WERI-Rb-1 (cell line): ENCODE measurements at regions not wholly inside any gene's neighbourhood (a gene's known extent, or its start where the extent isn't known, plus 50 kb on each side); places are given as distances from the start of the nearest gene placed in this dataset.

Experiments
- DNase-seq: peaks from one replicate; pipeline ENCODE4 v3.0.0-alpha.2; 2020
- H3K27ac ChIP-seq: fragments of 250-450 bp; sonication (Bioruptor Pico); 2 replicates; pipeline ENCODE4 v1.5.1; 2020; ENCODE audit warnings: mild to moderate bottlenecking, moderate library complexity
- H3K27me3 ChIP-seq: fragments of 250-450 bp; sonication (Bioruptor Pico); 2 replicates; pipeline ENCODE4 v1.5.1; 2021; ENCODE audit warnings: mild to moderate bottlenecking, low read depth, moderate library complexity; ENCODE audit not compliant: insufficient read depth, severe bottlenecking
- H3K36me3 ChIP-seq: fragments of 250-450 bp; sonication (Bioruptor Pico); 2 replicates; pipeline ENCODE4 v1.5.1; 2020; ENCODE audit warnings: mild to moderate bottlenecking, moderate library complexity
- H3K4me3 ChIP-seq: 2 replicates; pipeline ENCODE4 v1.5.1; 2011; ENCODE audit warnings: low read depth, mild to moderate bottlenecking, control low read depth, low read length
- H3K9me3 ChIP-seq: fragments of 250-450 bp; sonication (Bioruptor Pico); 2 replicates; pipeline ENCODE4 v1.5.1; 2021; ENCODE audit warnings: mild to moderate bottlenecking, moderate library complexity; ENCODE audit not compliant: severe bottlenecking
- TF ChIP-seq, protein P1 (sequence below): IDR thresholded peaks from 2 replicates; pipeline ENCODE4 v1.5.1; 2011; ENCODE audit warnings: low read depth, mild to moderate bottlenecking, control low read depth, inconsistent platforms, low read length

DNA sequence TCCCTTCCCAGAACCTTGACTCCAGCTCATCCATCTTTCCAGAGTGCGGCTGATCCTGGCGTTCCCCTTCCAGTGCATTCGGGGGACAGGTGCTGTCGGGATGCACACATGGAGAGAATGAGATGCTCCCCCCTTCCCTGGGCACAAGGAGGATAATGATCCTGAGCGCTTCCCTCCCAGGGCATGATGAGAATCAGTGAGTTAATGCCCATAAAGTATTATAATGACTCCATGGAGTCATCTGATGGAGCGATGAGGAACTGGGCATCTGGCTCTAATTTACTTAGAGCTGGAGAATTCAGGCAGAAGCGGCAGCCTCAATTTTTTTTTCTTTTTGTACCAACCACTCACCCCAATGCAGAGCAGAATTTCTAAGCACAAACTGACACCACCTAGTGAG, 79.6 kb upstream of the SKOR2 start:
- Histone ChIP-seq H3K36me3 (no peaks in the 10 kb centered on the region), H3K9me3 (no peaks in the 10 kb centered on the region), H3K4me3 (no peak overlapping the region), H3K27me3 (no peaks in the 10 kb centered on the region), H3K27ac (no peak overlapping the region)
- DNase-seq, result no peak
- TF ChIP-seq, protein P1, sequence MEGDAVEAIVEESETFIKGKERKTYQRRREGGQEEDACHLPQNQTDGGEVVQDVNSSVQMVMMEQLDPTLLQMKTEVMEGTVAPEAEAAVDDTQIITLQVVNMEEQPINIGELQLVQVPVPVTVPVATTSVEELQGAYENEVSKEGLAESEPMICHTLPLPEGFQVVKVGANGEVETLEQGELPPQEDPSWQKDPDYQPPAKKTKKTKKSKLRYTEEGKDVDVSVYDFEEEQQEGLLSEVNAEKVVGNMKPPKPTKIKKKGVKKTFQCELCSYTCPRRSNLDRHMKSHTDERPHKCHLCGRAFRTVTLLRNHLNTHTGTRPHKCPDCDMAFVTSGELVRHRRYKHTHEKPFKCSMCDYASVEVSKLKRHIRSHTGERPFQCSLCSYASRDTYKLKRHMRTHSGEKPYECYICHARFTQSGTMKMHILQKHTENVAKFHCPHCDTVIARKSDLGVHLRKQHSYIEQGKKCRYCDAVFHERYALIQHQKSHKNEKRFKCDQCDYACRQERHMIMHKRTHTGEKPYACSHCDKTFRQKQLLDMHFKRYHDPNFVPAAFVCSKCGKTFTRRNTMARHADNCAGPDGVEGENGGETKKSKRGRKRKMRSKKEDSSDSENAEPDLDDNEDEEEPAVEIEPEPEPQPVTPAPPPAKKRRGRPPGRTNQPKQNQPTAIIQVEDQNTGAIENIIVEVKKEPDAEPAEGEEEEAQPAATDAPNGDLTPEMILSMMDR, result no peak

DNA sequence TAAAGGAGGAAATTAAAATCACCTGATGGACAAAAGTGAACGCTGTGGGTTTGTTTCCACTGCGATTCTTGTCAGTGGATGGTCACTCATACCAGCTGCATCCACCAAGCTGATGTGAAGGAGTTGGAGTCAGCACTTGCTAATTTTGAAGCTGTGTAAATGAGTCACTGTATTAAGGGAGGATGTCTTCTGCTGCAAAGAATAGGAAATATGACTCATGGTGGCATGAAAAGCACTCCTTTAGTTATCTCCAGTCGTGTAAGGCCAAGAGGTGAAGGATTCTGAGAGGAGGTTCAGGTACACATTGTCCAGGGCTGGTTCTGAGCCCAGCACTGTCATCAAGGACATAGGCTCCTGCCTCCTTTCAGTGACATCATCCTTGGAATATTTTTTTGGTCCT, 71.7 kb upstream of the SKOR2 start:
- H3K27ac ChIP-seq, result no peak overlapping the region
- no peaks in the 10 kb centered on the region for H3K36me3 ChIP-seq
- no peak overlapping the region for H3K4me3 ChIP-seq
- H3K27me3 ChIP-seq, result no peaks in the 10 kb centered on the region
- TF ChIP-seq, protein P1, result no peak
- H3K9me3 ChIP-seq, result no peaks in the 10 kb centered on the region
- no peak for DNase-seq

DNA sequence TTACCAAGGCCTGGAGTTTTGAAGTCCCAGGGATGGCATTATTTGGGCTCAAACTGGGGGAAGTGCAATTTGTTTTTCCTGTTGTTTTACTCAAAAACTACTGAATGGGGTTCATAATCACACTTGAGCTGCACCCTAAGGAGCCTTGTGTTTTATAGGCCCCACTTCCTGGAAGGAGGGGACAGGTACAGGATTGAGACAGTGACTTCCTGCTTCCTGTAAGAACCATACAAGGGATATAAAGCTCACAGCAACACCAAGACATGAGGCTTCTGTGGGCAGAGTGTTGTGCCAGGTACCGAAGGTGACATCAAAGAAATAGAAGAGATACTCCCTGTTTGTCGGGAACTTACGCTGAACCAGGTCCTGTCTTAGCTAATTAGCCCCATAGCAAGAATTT, 70.4 kb upstream of the SKOR2 start:
- H3K4me3 ChIP-seq, result no peak overlapping the region
- no peak overlapping the region for H3K27ac ChIP-seq
- DNase-seq, result no peak
- no peaks in the 10 kb centered on the region for H3K27me3 ChIP-seq
- no peaks in the 10 kb centered on the region for H3K36me3 ChIP-seq
- no peaks in the 10 kb centered on the region for H3K9me3 ChIP-seq
- TF ChIP-seq, protein P1, result no peak

DNA sequence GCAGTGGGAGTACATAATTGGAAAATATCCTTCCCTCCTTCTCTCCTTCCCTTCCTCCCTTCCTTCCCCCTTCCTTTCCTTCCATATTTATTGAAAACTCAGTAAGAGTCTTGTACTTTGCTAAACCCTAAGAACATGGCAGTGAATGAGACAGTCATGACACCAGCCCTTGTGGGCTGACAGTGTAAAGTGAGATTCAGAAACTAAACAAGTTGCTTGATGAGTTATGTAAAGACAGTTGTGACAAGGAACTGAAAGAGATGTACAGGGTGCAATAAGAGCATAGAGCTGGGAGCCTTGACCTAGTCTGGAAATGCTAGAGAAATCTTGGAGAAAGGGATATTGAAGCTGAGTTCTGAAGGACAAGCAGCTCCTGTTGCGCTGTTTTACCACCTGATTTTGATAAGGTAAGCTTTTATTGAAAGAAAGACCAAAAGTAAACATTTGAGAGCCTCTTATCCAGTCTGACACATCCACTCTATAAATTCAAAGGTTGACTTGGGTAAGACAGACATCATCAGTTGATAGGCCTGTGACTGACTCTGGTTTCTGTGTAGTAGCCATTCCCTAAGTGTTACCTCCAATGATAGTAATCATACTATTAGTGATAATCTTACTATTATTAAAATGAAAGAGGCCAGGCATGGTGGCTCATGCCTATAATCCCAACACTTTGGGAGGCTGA, 66.5 kb upstream of the SKOR2 start:
- Histone ChIP-seq H3K27ac (no peak overlapping the region), H3K27me3 (no peaks in the 10 kb centered on the region), H3K4me3 (no peak overlapping the region), H3K9me3 (no peaks in the 10 kb centered on the region), H3K36me3 (no peaks in the 10 kb centered on the region)
- DNase-seq, result no peak
- TF ChIP-seq, protein P1, result no peak

DNA sequence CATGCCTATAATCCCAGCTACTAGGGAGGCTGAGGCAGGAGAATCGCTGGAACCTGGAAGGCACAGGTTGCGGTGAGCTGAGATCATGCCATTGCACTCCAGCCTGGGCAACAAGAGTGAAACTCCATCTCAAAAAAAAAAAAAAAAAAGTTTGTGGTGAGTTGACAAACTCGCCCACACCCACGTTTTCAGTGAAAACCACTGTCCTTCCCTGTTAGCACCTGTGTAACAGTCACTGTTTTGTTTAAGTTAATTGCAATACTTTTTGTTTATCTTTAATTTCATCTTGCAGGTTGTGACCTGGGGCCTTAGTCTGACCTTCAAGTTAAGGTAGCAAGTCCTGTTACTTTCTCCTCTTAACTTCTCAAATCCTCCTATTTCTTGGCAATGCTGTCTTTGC, 65.5 kb upstream of the SKOR2 start:
- TF ChIP-seq, protein P1, result no peak
- no peak overlapping the region for H3K4me3 ChIP-seq
- no peaks in the 10 kb centered on the region for H3K9me3 ChIP-seq
- no peaks in the 10 kb centered on the region for H3K36me3 ChIP-seq
- H3K27me3 ChIP-seq, result no peaks in the 10 kb centered on the region
- H3K27ac ChIP-seq, result no peak overlapping the region
- DNase-seq, result no peak

DNA sequence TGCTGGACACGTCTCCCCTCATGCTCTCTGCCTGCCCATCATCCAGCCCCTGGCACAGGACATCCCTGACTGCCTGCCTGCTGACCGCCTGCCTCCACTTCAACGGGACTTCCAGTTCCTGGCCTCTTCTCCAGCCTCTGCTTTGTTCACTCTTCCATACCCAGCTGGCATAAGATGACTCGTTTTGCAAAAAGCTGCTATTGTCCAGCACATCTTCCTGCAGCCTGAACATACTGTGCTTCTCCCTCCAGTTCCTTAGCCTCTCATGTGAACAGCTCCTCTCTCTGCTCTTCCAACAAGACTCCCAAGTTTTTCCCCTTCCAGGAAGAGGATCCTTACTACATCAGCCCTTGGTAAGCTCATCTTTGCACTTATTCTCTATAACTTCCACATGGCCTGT, 62.4 kb upstream of the SKOR2 start:
- Histone ChIP-seq H3K27ac (no peak overlapping the region), H3K4me3 (no peak overlapping the region), H3K9me3 (peaks cover 4% of the 10 kb centered on the region), H3K27me3 (no peaks in the 10 kb centered on the region), H3K36me3 (no peaks in the 10 kb centered on the region)
- no peak for DNase-seq
- TF ChIP-seq, protein P1, result no peak
